Osteoblast (primary cell): ENCODE measurements at regions not wholly inside any gene's neighbourhood (a gene's known extent, or its start where the extent isn't known, plus 50 kb on each side); places are given as distances from the start of the nearest gene placed in this dataset.

Experiments used
- DNase-seq: peaks from one replicate; pipeline ENCODE4 v3.0.0; 2011; ENCODE audit warnings: low spot score, mixed read lengths; ENCODE audit not compliant: insufficient read length; ENCODE audit errors: missing footprints
- H2AFZ ChIP-seq: 2 replicates; pipeline ENCODE4 v1.6.0; 2011; ENCODE audit warnings: mild to moderate bottlenecking, low read length
- H3K27ac ChIP-seq: 2 replicates; pipeline ENCODE4 v1.5.1; 2011; ENCODE audit warnings: mild to moderate bottlenecking, low read depth, low read length, moderate library complexity
- H3K27me3 ChIP-seq: 2 replicates; pipeline ENCODE4 v1.6.0; 2012; ENCODE audit warnings: mild to moderate bottlenecking, control low read depth, inconsistent platforms, low read length, moderate library complexity; ENCODE audit not compliant: insufficient read depth
- H3K36me3 ChIP-seq: 2 replicates; pipeline ENCODE4 v1.5.1; 2011; ENCODE audit warnings: mild to moderate bottlenecking, low read length, control low read depth, moderate library complexity; ENCODE audit not compliant: insufficient read depth
- H3K4me1 ChIP-seq: 2 replicates; pipeline ENCODE4 v1.5.1; 2011; ENCODE audit warnings: mild to moderate bottlenecking, low read length, control low read depth, moderate library complexity; ENCODE audit not compliant: insufficient read depth
- H3K4me2 ChIP-seq: 2 replicates; pipeline ENCODE4 v1.6.0; 2011; ENCODE audit warnings: mild to moderate bottlenecking, low read length; ENCODE audit not compliant: insufficient read depth
- H3K4me3 ChIP-seq: fragments of 200-600 bp; sonication (generic); 3 replicates; pipeline ENCODE4 v1.5.1; 2012; ENCODE audit warnings: mild to moderate bottlenecking, low read length, inconsistent platforms; ENCODE audit not compliant: insufficient read depth
- H3K79me2 ChIP-seq: 2 replicates; pipeline ENCODE4 v1.6.0; 2012; ENCODE audit warnings: mild to moderate bottlenecking, low read length, control low read depth, inconsistent platforms; ENCODE audit not compliant: insufficient read depth
- H3K9me3 ChIP-seq: 2 replicates; pipeline ENCODE4 v1.5.1; 2011; ENCODE audit warnings: low read depth, low read length, control low read depth
- H4K20me1 ChIP-seq: 2 replicates; pipeline ENCODE4 v1.6.0; 2012; ENCODE audit warnings: mild to moderate bottlenecking, low read length, control low read depth; ENCODE audit not compliant: insufficient read depth
- CTCF ChIP-seq: IDR thresholded peaks from 2 replicates; pipeline ENCODE4 v1.5.1; 2011; ENCODE audit warnings: mild to moderate bottlenecking, low read depth, low read length, moderate library complexity; ENCODE audit errors: extremely low read depth

GRCh38 chr1:181413836-181414235, 69.5 kb upstream of the CACNA1E start:
- no peaks in the 10 kb centered on the region for H3K79me2 ChIP-seq
- H3K36me3 ChIP-seq, result no peaks in the 10 kb centered on the region
- H3K4me3 ChIP-seq, result no peak overlapping the region
- no peak for TF ChIP-seq CTCF
- no peaks in the 10 kb centered on the region for H3K4me1 ChIP-seq
- no peak overlapping the region for H3K27ac ChIP-seq
- no peaks in the 10 kb centered on the region for H4K20me1 ChIP-seq
- no peak overlapping the region for H3K4me2 ChIP-seq
- no peaks in the 10 kb centered on the region for H3K9me3 ChIP-seq
- no peak overlapping the region for H2AFZ ChIP-seq
- DNase-seq, result no peak
- no peaks in the 10 kb centered on the region for H3K27me3 ChIP-seq

- Histone ChIP-seq H3K4me2 (no peak overlapping the region), H3K79me2 (no peaks in the 10 kb centered on the region), H3K27ac (no peak overlapping the region), H3K27me3 (no peaks in the 10 kb centered on the region), H2AFZ (no peak overlapping the region), H3K4me1 (no peaks in the 10 kb centered on the region), H4K20me1 (no peaks in the 10 kb centered on the region), H3K36me3 (no peaks in the 10 kb centered on the region), H3K4me3 (no peak overlapping the region), H3K9me3 (no peaks in the 10 kb centered on the region)
- TF ChIP-seq CTCF, result no peak
- no peak for DNase-seq
Measured at GRCh38 chr1:181416268-181416860, 67.0 kb upstream of the CACNA1E start.

- H3K27me3 ChIP-seq, result no peaks in the 10 kb centered on the region
- no peaks in the 10 kb centered on the region for H3K36me3 ChIP-seq
- no peaks in the 10 kb centered on the region for H4K20me1 ChIP-seq
- TF ChIP-seq CTCF, result no peak
- H3K9me3 ChIP-seq, result no peaks in the 10 kb centered on the region
- no peak overlapping the region for H3K27ac ChIP-seq
- no peaks in the 10 kb centered on the region for H3K79me2 ChIP-seq
- H2AFZ ChIP-seq, result no peak overlapping the region
- DNase-seq, result no peak
- H3K4me1 ChIP-seq, result no peaks in the 10 kb centered on the region
- H3K4me2 ChIP-seq, result no peak overlapping the region
- no peak overlapping the region for H3K4me3 ChIP-seq
Measured at GRCh38 chr1:181417915-181418314, 65.4 kb upstream of the CACNA1E start.

- no peaks in the 10 kb centered on the region for H3K79me2 ChIP-seq
- no peaks in the 10 kb centered on the region for H4K20me1 ChIP-seq
- no peak overlapping the region for H3K27ac ChIP-seq
- H3K9me3 ChIP-seq, result no peaks in the 10 kb centered on the region
- peaks cover 5% of the 10 kb centered on the region for H3K27me3 ChIP-seq
- TF ChIP-seq CTCF, result peak; percentile 52
- no peak for DNase-seq
- no peak overlapping the region for H3K4me3 ChIP-seq
- H3K36me3 ChIP-seq, result no peaks in the 10 kb centered on the region
- no peak overlapping the region for H2AFZ ChIP-seq
- no peaks in the 10 kb centered on the region for H3K4me1 ChIP-seq
- no peak overlapping the region for H3K4me2 ChIP-seq
Measured at GRCh38 chr1:181423301-181423918, 59.9 kb upstream of the CACNA1E start.
